GM13977 (cell line): ENCODE measurements at regions not wholly inside any gene's neighbourhood (a gene's known extent, or its start where the extent isn't known, plus 50 kb on each side); places are given as distances from the start of the nearest gene placed in this dataset.

Source experiments
- DNase-seq: peaks from one replicate; pipeline ENCODE4 v3.0.0; 2012; ENCODE audit warnings: low spot score
- in situ Hi-C: fragments of 300-500 bp; cut with MboI; formaldehyde crosslinking; loops from one replicate; pipeline ENCODE4 v1.12.0; 2022; ENCODE audit warnings: low sequenced_read_pairs, low pct_unique_long_range_greater_than_20kb, mixed read lengths, inconsistent platforms; ENCODE audit not compliant: unreplicated experiment
- TF ChIP-seq, protein P1 (sequence below): IDR thresholded peaks from 2 replicates; pipeline ENCODE4 v1.5.1; 2012; ENCODE audit warnings: mild to moderate bottlenecking, control low read depth; ENCODE audit not compliant: insufficient read depth; ENCODE audit errors: extremely low read depth, missing control alignments

DNA sequence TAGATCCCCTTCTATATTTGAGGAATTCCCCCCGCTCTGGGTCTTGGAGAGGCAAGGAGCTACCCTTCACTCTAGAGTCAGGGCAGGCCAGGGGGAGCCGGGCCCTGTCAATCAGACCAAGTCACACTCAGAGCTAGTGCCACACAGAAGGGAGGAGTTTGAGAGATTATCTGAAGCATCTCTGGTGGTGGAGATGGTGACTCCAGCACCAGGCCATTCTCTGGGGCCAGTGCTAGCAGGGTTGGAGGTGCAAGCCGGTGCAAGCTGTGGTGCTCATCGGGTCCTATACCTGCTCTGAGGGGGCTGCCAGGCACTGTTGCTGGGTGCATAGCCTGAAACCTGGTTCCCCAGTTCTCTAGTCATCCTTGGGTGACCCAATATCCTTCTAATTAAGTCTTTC lies 201.2 kb downstream of the COPRS start:
- TF ChIP-seq, protein P1, sequence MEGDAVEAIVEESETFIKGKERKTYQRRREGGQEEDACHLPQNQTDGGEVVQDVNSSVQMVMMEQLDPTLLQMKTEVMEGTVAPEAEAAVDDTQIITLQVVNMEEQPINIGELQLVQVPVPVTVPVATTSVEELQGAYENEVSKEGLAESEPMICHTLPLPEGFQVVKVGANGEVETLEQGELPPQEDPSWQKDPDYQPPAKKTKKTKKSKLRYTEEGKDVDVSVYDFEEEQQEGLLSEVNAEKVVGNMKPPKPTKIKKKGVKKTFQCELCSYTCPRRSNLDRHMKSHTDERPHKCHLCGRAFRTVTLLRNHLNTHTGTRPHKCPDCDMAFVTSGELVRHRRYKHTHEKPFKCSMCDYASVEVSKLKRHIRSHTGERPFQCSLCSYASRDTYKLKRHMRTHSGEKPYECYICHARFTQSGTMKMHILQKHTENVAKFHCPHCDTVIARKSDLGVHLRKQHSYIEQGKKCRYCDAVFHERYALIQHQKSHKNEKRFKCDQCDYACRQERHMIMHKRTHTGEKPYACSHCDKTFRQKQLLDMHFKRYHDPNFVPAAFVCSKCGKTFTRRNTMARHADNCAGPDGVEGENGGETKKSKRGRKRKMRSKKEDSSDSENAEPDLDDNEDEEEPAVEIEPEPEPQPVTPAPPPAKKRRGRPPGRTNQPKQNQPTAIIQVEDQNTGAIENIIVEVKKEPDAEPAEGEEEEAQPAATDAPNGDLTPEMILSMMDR, result no peak
- no peak for DNase-seq
- in situ Hi-C loops, result no loop called here

DNA sequence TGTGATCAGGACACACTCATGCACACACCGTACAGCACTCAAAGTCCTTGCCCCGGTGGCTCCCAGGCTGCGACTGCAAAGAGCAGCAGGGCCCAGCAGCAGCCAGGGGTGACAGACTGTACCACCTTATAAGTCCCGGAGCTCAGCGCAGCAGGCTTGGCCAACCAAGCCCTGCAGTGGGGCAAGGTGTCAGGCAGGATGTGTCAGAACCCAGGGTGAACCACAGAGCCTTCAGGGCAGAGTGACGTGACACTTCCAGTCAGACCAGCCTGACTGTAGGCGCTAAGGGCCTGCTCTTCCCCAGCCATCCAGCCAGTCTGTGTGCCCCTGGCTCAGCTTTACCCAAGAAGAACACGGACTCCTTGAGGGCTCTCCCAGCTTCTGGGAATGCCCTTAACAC lies 204.1 kb downstream of the COPRS start:
- TF ChIP-seq, protein P1, result no peak
- in situ Hi-C loops, result no loop called here
- DNase-seq, result no peak

DNA sequence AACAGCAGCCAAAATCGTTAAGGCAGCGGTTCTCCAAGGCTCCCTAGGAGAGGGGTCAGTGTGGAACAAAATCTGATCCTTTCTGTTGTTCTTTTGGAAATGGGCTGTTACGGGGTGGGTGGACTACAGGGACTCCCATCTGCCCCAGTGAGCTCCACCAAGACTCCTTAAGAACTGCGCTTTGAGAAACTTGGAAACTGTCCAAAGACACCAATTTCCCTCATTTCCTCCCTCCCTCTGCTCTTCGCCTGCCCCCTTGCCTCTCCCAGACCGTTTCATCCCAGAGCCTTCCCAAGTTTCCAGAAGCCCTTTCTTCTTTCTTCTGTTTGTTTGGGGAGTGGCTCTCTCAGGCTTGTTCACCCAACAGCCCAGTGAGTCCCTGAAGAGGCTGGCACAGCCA lies 205.4 kb downstream of the COPRS start:
- TF ChIP-seq, protein P1, result no peak
- DNase-seq, result no peak
- in situ Hi-C loops, result no loop called here

DNA sequence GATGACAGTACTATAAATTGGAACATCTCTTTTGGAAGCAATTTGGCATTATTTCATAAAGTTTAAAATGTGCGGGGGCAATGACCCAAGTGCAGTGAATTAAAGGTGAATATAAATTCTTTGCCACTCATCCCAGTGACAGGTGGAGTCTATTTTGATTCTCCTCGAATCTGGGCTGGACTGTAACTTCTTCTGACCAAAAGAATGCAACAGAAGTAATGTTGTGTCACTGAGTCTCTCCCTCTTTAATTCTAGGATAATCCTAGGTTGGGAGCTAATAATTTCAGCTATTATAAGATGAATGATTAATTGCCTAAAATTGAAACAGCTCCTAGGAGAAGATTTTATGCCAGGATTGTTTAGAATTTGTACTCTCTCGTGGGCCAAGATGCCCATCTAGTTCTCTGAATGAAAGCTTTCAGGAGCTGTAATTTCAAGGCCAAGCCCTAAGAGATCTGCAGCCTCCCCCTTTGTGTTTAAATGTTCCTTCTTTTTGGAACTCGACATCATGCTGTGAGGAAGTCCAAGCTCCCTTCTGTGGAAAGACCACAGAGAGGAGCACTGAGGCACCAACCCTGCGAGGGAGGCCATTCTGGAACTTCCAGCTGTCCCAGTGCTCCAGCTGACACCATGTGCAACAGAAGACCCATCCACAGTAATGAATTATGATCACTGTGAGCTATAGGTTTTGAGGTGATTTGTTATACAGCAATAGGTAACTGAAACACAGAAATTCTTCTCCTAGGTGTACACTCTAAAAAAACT lies 208.1 kb downstream of the COPRS start:
- TF ChIP-seq, protein P1, result no peak
- in situ Hi-C loops, result no loop called here
- no peak for DNase-seq

DNA sequence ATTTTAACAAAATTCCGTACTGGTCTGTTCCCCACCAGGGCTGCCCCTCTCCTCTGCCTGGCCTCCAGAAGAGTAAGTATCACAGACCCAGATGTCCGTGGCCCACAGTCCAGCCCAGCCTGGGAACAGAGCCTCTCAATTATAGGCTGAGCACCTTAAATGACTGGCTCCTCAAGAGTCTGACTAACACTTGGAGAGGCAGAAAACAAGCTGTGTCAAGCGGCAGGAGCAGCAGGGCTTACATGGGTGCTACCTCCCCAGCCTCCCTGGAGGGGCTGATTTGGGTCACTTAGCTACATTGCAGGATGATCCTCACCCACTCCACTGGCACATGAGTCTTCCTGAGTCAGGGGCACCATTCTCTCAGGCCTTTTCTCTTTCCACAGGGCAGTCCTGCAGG lies 209.7 kb downstream of the COPRS start:
- TF ChIP-seq, protein P1, result no peak
- in situ Hi-C loops, result no loop called here

DNA sequence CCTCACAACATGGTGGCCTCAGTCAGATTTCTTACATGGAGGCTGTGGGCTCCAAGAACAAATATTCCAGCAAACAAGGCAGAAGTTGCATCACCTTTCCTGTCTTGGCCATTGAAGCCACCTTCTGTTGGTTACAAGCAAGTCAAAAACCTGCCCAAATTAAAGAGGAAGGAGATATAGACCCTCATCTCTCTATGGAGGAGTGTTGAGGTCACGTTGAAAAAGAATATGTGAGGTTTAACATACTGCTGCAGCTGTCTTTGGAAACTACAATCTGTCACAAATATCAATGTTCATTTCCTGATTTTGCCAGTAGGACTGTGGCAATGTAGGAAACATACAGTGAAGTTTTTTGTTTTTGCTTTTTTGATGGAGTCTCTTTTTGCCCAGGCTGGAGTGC lies 211.4 kb downstream of the COPRS start:
- in situ Hi-C loops, result no loop called here
- no peak for DNase-seq
- TF ChIP-seq, protein P1, result no peak

More for the DNA sequence above, 209.7 kb downstream of the COPRS start:
- DNase-seq, result no peak
